IMR-90 (cell line): ENCODE measurements at regions not wholly inside any gene's neighbourhood (a gene's known extent, or its start where the extent isn't known, plus 50 kb on each side); places are given as distances from the start of the nearest gene placed in this dataset.

Experiments
- ATAC-seq: fragments of 200-7000 bp; cut with Tn5 transposase; 2 replicates; pipeline ENCODE4 v1.9.1; 2020; ENCODE audit warnings: low read depth, mild to moderate bottlenecking, moderate library complexity
- BruUV-seq: library from RNA; stranded (reverse); fragments of 400-500 nt; replicated peaks from 2 replicates; lab custom pipeline; 2021; lab: Mats Ljungman, UMichigan
- CTCF ChIA-PET: fragments of 300-600 bp; formaldehyde crosslinking; extraction: SDS; loops from one replicate; lab custom pipeline; 2021; ENCODE audit warnings: antibody characterized with exemption; lab: Yijun Ruan, JAX
- POLR2A ChIA-PET: fragments of 300-600 bp; sonication (Branson Sonifier 250); formaldehyde crosslinking; loops from one replicate; lab custom pipeline; 2022; ENCODE audit warnings: antibody characterized with exemption; ENCODE audit not compliant: unreplicated experiment; lab: Charles Lee
- DNase-seq: peaks from one replicate; pipeline ENCODE4 v3.0.0; 2013
- H2AFZ ChIP-seq: replicated peaks from 2 replicates; pipeline ENCODE3; 2013; ENCODE audit warnings: low read length, mild to moderate bottlenecking; ENCODE audit not compliant: poor library complexity
- H2AK5ac ChIP-seq: 2 replicates; pipeline ENCODE4 v1.6.1; 2013; ENCODE audit warnings: low read depth, low read length, inconsistent platforms
- H2AK9ac ChIP-seq: replicated peaks from 2 replicates; pipeline ENCODE3; 2013; ENCODE audit warnings: mild to moderate bottlenecking, low read depth, low read length, moderate library complexity; ENCODE audit not compliant: poor library complexity
- H2BK120ac ChIP-seq: 2 replicates; pipeline ENCODE4 v1.6.1; 2013; ENCODE audit warnings: low read depth, low read length, inconsistent platforms
- H2BK15ac ChIP-seq: 3 replicates; pipeline ENCODE4 v1.6.1; 2013; ENCODE audit warnings: low read depth, low read length, inconsistent platforms
- H2BK20ac ChIP-seq: 2 replicates; pipeline ENCODE4 v1.6.1; 2013; ENCODE audit warnings: low read depth, mild to moderate bottlenecking, inconsistent platforms, low read length, moderate library complexity
- H2BK5ac ChIP-seq: 2 replicates; pipeline ENCODE4 v1.6.1; 2013; ENCODE audit warnings: mild to moderate bottlenecking, low read depth, low read length, inconsistent platforms; ENCODE audit not compliant: poor library complexity, severe bottlenecking
- H3K14ac ChIP-seq: replicated peaks from 2 replicates; pipeline ENCODE4 v1.6.1; 2013; ENCODE audit warnings: low read depth, low read length, inconsistent platforms
- H3K18ac ChIP-seq: 2 replicates; pipeline ENCODE4 v1.6.1; 2013; ENCODE audit warnings: low read depth, low read length, control low read depth
- H3K23ac ChIP-seq: 2 replicates; pipeline ENCODE4 v1.6.1; 2013; ENCODE audit warnings: low read depth, low read length, inconsistent platforms
- H3K27ac ChIP-seq: 2 replicates; pipeline ENCODE4 v1.5.1; 2013; ENCODE audit warnings: mild to moderate bottlenecking, control low read depth, low read length; ENCODE audit not compliant: insufficient read depth
- H3K27me3 ChIP-seq: 2 replicates; pipeline ENCODE4 v1.6.1; 2013; ENCODE audit warnings: low read length; ENCODE audit not compliant: control insufficient read depth, insufficient read depth
- H3K36me3 ChIP-seq: 2 replicates; pipeline ENCODE4 v1.6.1; 2013; ENCODE audit warnings: low read length, mixed read lengths; ENCODE audit not compliant: control insufficient read depth, insufficient read depth
- H3K4ac ChIP-seq: 2 replicates; pipeline ENCODE4 v1.6.1; 2013; ENCODE audit warnings: low read depth, low read length, inconsistent platforms
- H3K4me1 ChIP-seq: 2 replicates; pipeline ENCODE4 v1.6.1; 2013; ENCODE audit warnings: low read length, mixed read lengths; ENCODE audit not compliant: control insufficient read depth, insufficient read depth
- H3K4me2 ChIP-seq: 2 replicates; pipeline ENCODE4 v1.6.1; 2013; ENCODE audit warnings: low read depth, mild to moderate bottlenecking, control low read depth, low read length, moderate library complexity
- H3K4me3 ChIP-seq: 2 replicates; pipeline ENCODE4 v1.5.1; 2013; ENCODE audit warnings: low read depth, mild to moderate bottlenecking, control low read depth, low read length, moderate library complexity; ENCODE audit not compliant: insufficient read depth
- H3K56ac ChIP-seq: 2 replicates; pipeline ENCODE4 v1.6.1; 2013; ENCODE audit warnings: low read length, inconsistent platforms; ENCODE audit not compliant: insufficient read depth; ENCODE audit errors: extremely low read depth
- H3K79me1 ChIP-seq, 2 experiments: 2 replicates each; pipeline ENCODE4 v1.6.1; 2013; ENCODE audit warnings: low read length in 2 of 2, inconsistent platforms in 1 of 2, low read depth in 1 of 2
- H3K9ac ChIP-seq: 2 replicates; pipeline ENCODE4 v1.6.1; 2013; ENCODE audit warnings: low read depth, low read length, control low read depth
- H3K9me1 ChIP-seq: 2 replicates; pipeline ENCODE4 v1.6.1; 2013; ENCODE audit warnings: low read length, inconsistent platforms; ENCODE audit not compliant: insufficient read depth
- H3K9me3 ChIP-seq: 2 replicates; pipeline ENCODE4 v1.6.1; 2013; ENCODE audit warnings: low read length; ENCODE audit not compliant: control insufficient read depth, insufficient read depth
- H4K20me1 ChIP-seq: 2 replicates; pipeline ENCODE4 v1.6.1; 2013; ENCODE audit warnings: low read length, inconsistent platforms; ENCODE audit not compliant: insufficient read depth
- H4K5ac ChIP-seq: 2 replicates; pipeline ENCODE4 v1.6.1; 2013; ENCODE audit warnings: mild to moderate bottlenecking, low read depth, low read length, control low read depth
- H4K8ac ChIP-seq, 2 experiments: 2 replicates each; pipeline ENCODE4 v1.6.1; 2013; ENCODE audit warnings: low read depth in 2 of 2, low read length in 2 of 2, control low read depth in 1 of 2, inconsistent platforms in 1 of 2
- H4K91ac ChIP-seq: 2 replicates; pipeline ENCODE4 v1.6.1; 2013; ENCODE audit warnings: low read depth, low read length, inconsistent platforms; ENCODE audit not compliant: insufficient read depth
- CHD1 ChIP-seq: IDR thresholded peaks from 2 replicates; pipeline ENCODE4 v1.6.1; 2012; ENCODE audit warnings: low read depth, low read length, improper control_type of control experiment
- ELK1 ChIP-seq: fragments of 150-350 bp; IDR thresholded peaks from 2 replicates; pipeline ENCODE4 v1.6.1; 2016; ENCODE audit warnings: low read depth, mild to moderate bottlenecking, low read length, moderate library complexity, borderline replicate concordance
- NFE2L2 ChIP-seq: fragments of 150-350 bp; IDR thresholded peaks from 2 replicates; pipeline ENCODE4 v1.6.1; 2016; ENCODE audit warnings: low read depth, mild to moderate bottlenecking, low read length
- WGBS, 2 experiments: methylation state at CpG; one replicate each; pipeline versions ENCODE4 v1.1.5 to v1.1.7; 2013; ENCODE audit warnings: missing lambda C conversion rate in 2 of 2; ENCODE audit not compliant: insufficient read length in 1 of 2; ENCODE audit errors: extremely low coverage in 2 of 2; 5-methylcytosine and 5-hydroxymethylcytosine counted together
- dilution Hi-C: fragments of 300-500 bp; cut with HindIII; formaldehyde crosslinking; loops from one replicate; pipeline ENCODE4 v1.14.3; 2018; ENCODE audit warnings: low sequenced_read_pairs; ENCODE audit not compliant: unreplicated experiment
- in situ Hi-C: fragments of 300-500 bp; cut with MboI; formaldehyde crosslinking; loops from 3 replicates; pipeline ENCODE4 v1.14.3; 2019; ENCODE audit warnings: low sequenced_read_pairs, inconsistent platforms, mixed read lengths
- intact Hi-C: fragments of 100-400 bp; cut with micrococcal nuclease; formaldehyde crosslinking; loops from 2 replicates; pipeline ENCODE4 v1.10.0; 2022

DNA sequence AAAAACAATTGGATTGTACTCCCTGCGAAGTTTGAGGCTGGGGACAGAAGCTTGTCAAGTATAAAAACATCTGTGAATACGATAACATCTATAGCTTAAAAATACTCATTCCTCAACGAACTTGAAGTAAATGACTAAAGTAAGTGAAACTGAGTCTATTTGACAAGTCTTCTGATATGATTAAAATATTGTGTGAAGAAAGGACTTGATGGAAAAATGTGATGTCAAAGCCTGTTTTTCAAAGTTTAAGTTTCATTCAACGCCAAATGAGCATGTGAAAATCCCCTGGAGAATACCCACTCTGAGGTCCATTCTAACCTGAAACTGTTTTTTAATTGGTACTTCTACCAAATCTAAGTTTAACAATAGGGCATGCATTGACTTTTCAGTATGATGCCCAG is 122.3 kb upstream of the MDFIC start:
- Histone ChIP-seq H3K14ac (no peak overlapping the region), H3K4ac (no peak overlapping the region), H3K36me3 (no peaks in the 10 kb centered on the region), H3K9me1 (no peaks in the 10 kb centered on the region), H3K9ac (no peak overlapping the region), H3K27me3 (no peaks in the 10 kb centered on the region; the same call in 1 of the 2 replicates), H4K20me1 (no peaks in the 10 kb centered on the region), H3K27ac (no peak overlapping the region), H3K18ac (no peak overlapping the region), H3K23ac (no peak overlapping the region), H4K91ac (no peak overlapping the region), H2BK15ac (no peak overlapping the region), H2AFZ (no peak overlapping the region), H3K4me3 (no peak overlapping the region), H3K4me1 (no peaks in the 10 kb centered on the region), H2BK120ac (no peak overlapping the region), H2AK5ac (no peak overlapping the region), H3K79me1 (no peaks in the 10 kb centered on the region), H2BK20ac (no peak overlapping the region), H3K4me2 (no peak overlapping the region), H4K5ac (no peak overlapping the region), H2AK9ac (no peak overlapping the region), H3K56ac (no peak overlapping the region), H2BK5ac (no peak overlapping the region), H3K9me3 (no peaks in the 10 kb centered on the region), H4K8ac (no peak overlapping the region)
- intact Hi-C loops (no loop called here), in situ Hi-C loops (no loop called here), dilution Hi-C loops (no loop called here)
- no peak for DNase-seq
- POLR2A ChIA-PET = no interaction called here
- BruUV-seq = no TSS peak
- TF ChIP-seq NFE2L2 (no peak), CHD1 (no peak), ELK1 (no peak)
- WGBS, 2 experiments = no CpG with 5 or more reads among the region's 4 CpGs
- CTCF ChIA-PET = interaction anchor here (0.7 kb wide), 1 partner anchor 1436 kb away, joined by 3 read pairs; no protein-coding TSS in a partner anchor
- ATAC-seq = no peak
